Liver (tissue), 8 donors: ENCODE measurements at regions not wholly inside any gene's neighbourhood (a gene's known extent, or its start where the extent isn't known, plus 50 kb on each side); places are given as distances from the start of the nearest gene placed in this dataset.

ENCODE experiments used
- DNase-seq: peaks from one replicate; pipeline ENCODE4 v3.0.0-alpha.2; 2017; ENCODE audit warnings: low spot score
- H3K27ac ChIP-seq, 2 donors: one replicate each; pipeline ENCODE4 v1.7.0; 2013; ENCODE audit warnings: inconsistent platforms in 2 of 2, low read length in 2 of 2, control low read depth in 1 of 2, low read depth in 1 of 2, mild to moderate bottlenecking in 1 of 2
- H3K27me3 ChIP-seq, 4 donors: one replicate each; pipeline versions ENCODE4 v1.6.1 to v1.7.0; 2013; ENCODE audit warnings: low read length in 3 of 4, inconsistent platforms in 1 of 4, mild to moderate bottlenecking in 1 of 4, moderate library complexity in 1 of 4; ENCODE audit not compliant: control insufficient read depth in 4 of 4, insufficient read depth in 4 of 4
- H3K36me3 ChIP-seq, 4 donors: one replicate each; pipeline versions ENCODE4 v1.6.1 to v1.7.0; 2013; ENCODE audit warnings: low read length in 3 of 4, mild to moderate bottlenecking in 3 of 4, low read depth in 1 of 4, moderate library complexity in 1 of 4; ENCODE audit not compliant: control insufficient read depth in 4 of 4, insufficient read depth in 3 of 4
- H3K4me1 ChIP-seq, 4 donors: one replicate each; pipeline versions ENCODE4 v1.6.1 to v1.7.0; 2013; ENCODE audit warnings: low read length in 3 of 4, mild to moderate bottlenecking in 3 of 4, moderate library complexity in 1 of 4; ENCODE audit not compliant: control insufficient read depth in 4 of 4, insufficient read depth in 4 of 4
- H3K4me3 ChIP-seq, 3 donors: one replicate each; pipeline versions ENCODE4 v1.6.1 to v1.7.0; 2013; ENCODE audit warnings: low read length in 3 of 3, control low read depth in 1 of 3, low read depth in 1 of 3, mild to moderate bottlenecking in 1 of 3
- H3K9ac ChIP-seq, 2 donors: one replicate each; pipeline ENCODE4 v1.7.0; 2013; ENCODE audit warnings: low read length in 2 of 2, mild to moderate bottlenecking in 2 of 2, moderate library complexity in 2 of 2, control low read depth in 1 of 2, low read depth in 1 of 2
- H3K9me3 ChIP-seq, 4 donors: one replicate each; pipeline versions ENCODE4 v1.6.1 to v1.7.0; 2013; ENCODE audit warnings: low read length in 3 of 4; ENCODE audit not compliant: control insufficient read depth in 4 of 4
- ATF3 ChIP-seq: IDR thresholded peaks from 2 replicates; pipeline ENCODE4 v1.6.1; 2016; ENCODE audit warnings: antibody characterized with exemption
- CTCF ChIP-seq: fragments of 150-350 bp; IDR thresholded peaks from 2 replicates; pipeline ENCODE4 v1.5.1; 2017; ENCODE audit warnings: improper control_type of control experiment, low read depth, low read length; ENCODE audit not compliant: missing input control
- EGR1 ChIP-seq, 2 donors: IDR thresholded peaks; 2 replicates each; pipeline ENCODE4 v1.6.1; 2016 to 2018; ENCODE audit warnings: antibody characterized with exemption in 2 of 2, low read depth in 2 of 2
- FOXA1 ChIP-seq: IDR thresholded peaks from 2 replicates; pipeline ENCODE4 v1.6.1; 2016; ENCODE audit warnings: antibody characterized with exemption
- FOXA2 ChIP-seq: IDR thresholded peaks from 2 replicates; pipeline ENCODE4 v1.6.1; 2016; ENCODE audit warnings: antibody characterized with exemption
- GABPA ChIP-seq, 2 donors: IDR thresholded peaks in 1 of 2; conservative IDR thresholded peaks in 1 of 2; 2 replicates each; pipeline ENCODE4 v1.6.1; 2016; ENCODE audit warnings: antibody characterized with exemption in 2 of 2, mild to moderate bottlenecking in 1 of 2, moderate library complexity in 1 of 2
- HNF4A ChIP-seq, 2 donors: conservative IDR thresholded peaks; 2 replicates each; pipeline ENCODE4 v1.6.1; 2016; ENCODE audit warnings: antibody characterized with exemption in 2 of 2, mild to moderate bottlenecking in 2 of 2
- HNF4G ChIP-seq: IDR thresholded peaks from 2 replicates; pipeline ENCODE4 v1.6.1; 2016; ENCODE audit warnings: antibody characterized with exemption
- JUND ChIP-seq, 2 donors: IDR thresholded peaks; 2 replicates each; pipeline ENCODE4 v1.6.1; 2016; ENCODE audit warnings: antibody characterized with exemption in 2 of 2
- MAX ChIP-seq: IDR thresholded peaks from 2 replicates; pipeline ENCODE4 v1.6.1; 2016; ENCODE audit warnings: antibody characterized with exemption
- NR2F2 ChIP-seq: IDR thresholded peaks from 2 replicates; pipeline ENCODE4 v1.6.1; 2016; ENCODE audit warnings: antibody characterized with exemption
- RAD21 ChIP-seq, 2 donors: IDR thresholded peaks; 2 replicates each; pipeline ENCODE4 v1.6.1; 2016; ENCODE audit warnings: antibody characterized with exemption in 2 of 2, mild to moderate bottlenecking in 2 of 2
- REST ChIP-seq: IDR thresholded peaks from 2 replicates; pipeline ENCODE4 v1.6.1; 2016; ENCODE audit warnings: antibody characterized with exemption, mild to moderate bottlenecking
- RXRA ChIP-seq, 2 donors: IDR thresholded peaks; 2 replicates each; pipeline ENCODE4 v1.6.1; 2017 to 2018; ENCODE audit warnings: antibody characterized with exemption in 2 of 2, mild to moderate bottlenecking in 1 of 2
- SP1 ChIP-seq: IDR thresholded peaks from 2 replicates; pipeline ENCODE4 v1.6.1; 2018; ENCODE audit warnings: antibody characterized with exemption, mild to moderate bottlenecking
- TAF1 ChIP-seq: conservative IDR thresholded peaks from 2 replicates; pipeline ENCODE4 v1.6.1; 2016; ENCODE audit warnings: antibody characterized with exemption, mild to moderate bottlenecking
- YY1 ChIP-seq: IDR thresholded peaks from 2 replicates; pipeline ENCODE4 v1.6.1; 2016; ENCODE audit warnings: antibody characterized with exemption, mild to moderate bottlenecking
- ZBTB33 ChIP-seq: IDR thresholded peaks from 2 replicates; pipeline ENCODE4 v1.6.1; 2016; ENCODE audit warnings: antibody characterized with exemption
- WGBS: extraction: QIAGEN DNeasy Blood & Tissue Kit; methylation state at CpG from one replicate; pipeline ENCODE4 v1.1.7; 2013; 5-methylcytosine and 5-hydroxymethylcytosine counted together
- donor health status: healthy.
- donor health status: healthy.
- donor health status: healthy.
- donor health status: healthy.
- donor health status: healthy.

GRCh38 chr13:106402866-106403265 lies 132.6 kb downstream of the EFNB2 start:
- no peaks in the 10 kb centered on the region for H3K4me1 ChIP-seq
- no peak overlapping the region for H3K27ac ChIP-seq
- no peak for DNase-seq
- H3K36me3 ChIP-seq, result no peaks in the 10 kb centered on the region
- no peak overlapping the region for H3K9ac ChIP-seq
- WGBS, result 81% methylated on average over 5 of the region's 5 CpGs
- no peaks in the 10 kb centered on the region for H3K9me3 ChIP-seq
- peaks cover 0 to 6% (median 0%) of the 10 kb centered on the region in 4 donors for H3K27me3 ChIP-seq
- TF ChIP-seq REST (no peak), HNF4G (no peak), YY1 (no peak), CTCF (no peak), HNF4A (conservative IDR thresholded peaks at IDR 0.05) (no peak), ATF3 (no peak), RAD21 (IDR thresholded peaks at IDR 0.05) (no peak), GABPA (IDR thresholded peaks at IDR 0.05 in 1 of 2, conservative IDR thresholded peaks at IDR 0.05 in 1 of 2) (no peak), NR2F2 (no peak), FOXA2 (no peak), EGR1 (IDR thresholded peaks at IDR 0.05; ENCODE audit: low read depth in 2 of 2) (no peak), JUND (IDR thresholded peaks at IDR 0.05) (no peak), TAF1 (no peak), ZBTB33 (no peak), MAX (no peak), FOXA1 (no peak), RXRA (IDR thresholded peaks at IDR 0.05) (no peak), SP1 (no peak)
- no peak overlapping the region for H3K4me3 ChIP-seq

GRCh38 chr13:106401081-106401480 lies 134.4 kb downstream of the EFNB2 start:
- no peaks in the 10 kb centered on the region for H3K4me1 ChIP-seq
- no peak overlapping the region for H3K4me3 ChIP-seq
- no peak overlapping the region for H3K27ac ChIP-seq
- 41% methylated on average over 3 of the region's 3 CpGs for WGBS
- H3K27me3 ChIP-seq, result peaks cover 0 to 6% (median 0%) of the 10 kb centered on the region in 4 donors
- H3K36me3 ChIP-seq, result no peaks in the 10 kb centered on the region
- TF ChIP-seq SP1, result no peak
- TF ChIP-seq JUND (IDR thresholded peaks at IDR 0.05), result no peak
- no peak for TF ChIP-seq HNF4G
- TF ChIP-seq TAF1, result no peak
- no peak overlapping the region for H3K9ac ChIP-seq
- no peak for DNase-seq
- no peaks in the 10 kb centered on the region for H3K9me3 ChIP-seq
